Stimulated activated CD8-positive, alpha-beta memory T cell treated with anti-CD3 and anti-CD28 coated beads, Interleukin-7, amount 100 ng/mL, for 1 hour (primary cell): ENCODE measurements at regions not wholly inside any gene's neighbourhood (a gene's known extent, or its start where the extent isn't known, plus 50 kb on each side); places are given as distances from the start of the nearest gene placed in this dataset.
"Not testable (repeated sequence)": the region's sequence is repeated elsewhere in the genome, so short reads cannot be mapped to it uniquely, and the experiment has no call there.

Experiments
- DNase-seq, 2 donors: peaks; one replicate each; pipeline ENCODE4 v3.0.0-alpha.2; 2020; ENCODE audit warnings: low read depth in 2 of 2

- not testable (repeated sequence) for DNase-seq
These were observed 64.9 kb upstream of the CTSV start for GRCh38 chr9:97103613-97104383.

GRCh38 chr9:97099540-97099939, 60.6 kb upstream of the CTSV start:
- DNase-seq: not testable (repeated sequence)

GRCh38 chr9:97096793-97097192, 57.9 kb upstream of the CTSV start:
- DNase-seq: no peak

- not testable (repeated sequence) for DNase-seq
These were observed 50.4 kb upstream of the CTSV start for GRCh38 chr9:97089361-97089760.
